HEK293T (cell line): ENCODE measurements at regions not wholly inside any gene's neighbourhood (a gene's known extent, or its start where the extent isn't known, plus 50 kb on each side); places are given as distances from the start of the nearest gene placed in this dataset.

Experiments used
- CTCF ChIA-PET: fragments of 350-600 bp; formaldehyde crosslinking; extraction: SDS; loops from one replicate; lab custom pipeline; 2021; ENCODE audit warnings: antibody characterized with exemption, inconsistent platforms; lab: Yijun Ruan, JAX
- POLR2A ChIA-PET: fragments of 350-600 bp; formaldehyde crosslinking; extraction: SDS; loops from one replicate; lab custom pipeline; 2020; ENCODE audit warnings: antibody characterized with exemption, inconsistent platforms; lab: Yijun Ruan, JAX
- DNase-seq: peaks from one replicate; pipeline ENCODE4 v3.0.0; 2012; ENCODE audit warnings: mixed read lengths; ENCODE audit errors: extremely low spot score
- ARNT ChIP-seq: fragments of 450-650 bp; IDR thresholded peaks from 2 replicates; pipeline ENCODE4 v1.6.1; 2017; ENCODE audit warnings: mild to moderate bottlenecking
- BHLHE40 ChIP-seq: fragments of 450-650 bp; IDR thresholded peaks from 2 replicates; pipeline ENCODE4 v1.6.1; 2016; ENCODE audit warnings: mild to moderate bottlenecking, moderate library complexity, borderline replicate concordance
- CTBP1 ChIP-seq: fragments of 450-650 bp; IDR thresholded peaks from 2 replicates; pipeline ENCODE4 v1.6.1; 2016; ENCODE audit warnings: borderline replicate concordance
- ELF4 ChIP-seq: fragments of 450-650 bp; IDR thresholded peaks from 2 replicates; pipeline ENCODE4 v1.6.1; 2017; ENCODE audit warnings: antibody characterized with exemption
- FOXA1 ChIP-seq: fragments of 450-650 bp; IDR thresholded peaks from 2 replicates; pipeline ENCODE4 v1.6.1; 2016; ENCODE audit warnings: mild to moderate bottlenecking
- FOXK2 ChIP-seq: fragments of 450-650 bp; IDR thresholded peaks from 2 replicates; pipeline ENCODE4 v1.6.1; 2016; ENCODE audit warnings: mild to moderate bottlenecking
- FOXM1 ChIP-seq: fragments of 450-650 bp; IDR thresholded peaks from 2 replicates; pipeline ENCODE4 v1.6.1; 2017; ENCODE audit warnings: mild to moderate bottlenecking, borderline replicate concordance
- HDGF ChIP-seq: fragments of 450-650 bp; IDR thresholded peaks from 2 replicates; pipeline ENCODE4 v1.6.1; 2017; ENCODE audit warnings: antibody characterized with exemption, borderline replicate concordance
- L3MBTL2 ChIP-seq: fragments of 450-650 bp; conservative IDR thresholded peaks from 2 replicates; pipeline ENCODE4 v1.6.1; 2016; ENCODE audit warnings: mild to moderate bottlenecking
- LEF1 ChIP-seq: fragments of 450-650 bp; IDR thresholded peaks from 2 replicates; pipeline ENCODE4 v1.6.1; 2017; ENCODE audit warnings: mild to moderate bottlenecking, borderline replicate concordance
- NFRKB ChIP-seq: fragments of 450-650 bp; IDR thresholded peaks from 2 replicates; pipeline ENCODE4 v1.6.1; 2016; ENCODE audit warnings: mild to moderate bottlenecking, moderate library complexity
- SP1 ChIP-seq: fragments of 450-650 bp; IDR thresholded peaks from 2 replicates; pipeline ENCODE4 v1.6.1; 2017
- SUZ12 ChIP-seq: fragments of 450-650 bp; IDR thresholded peaks from 2 replicates; pipeline ENCODE4 v1.6.1; 2016; ENCODE audit warnings: mild to moderate bottlenecking
- TARDBP ChIP-seq: fragments of 450-650 bp; IDR thresholded peaks from 2 replicates; pipeline ENCODE4 v1.6.1; 2016
- ZNF384 ChIP-seq: fragments of 450-650 bp; IDR thresholded peaks from 2 replicates; pipeline ENCODE4 v1.6.1; 2016
- TF ChIP-seq, protein P1 (sequence below): fragments of 450-650 bp; IDR thresholded peaks from 2 replicates; pipeline ENCODE4 v1.6.1; 2016

DNA sequence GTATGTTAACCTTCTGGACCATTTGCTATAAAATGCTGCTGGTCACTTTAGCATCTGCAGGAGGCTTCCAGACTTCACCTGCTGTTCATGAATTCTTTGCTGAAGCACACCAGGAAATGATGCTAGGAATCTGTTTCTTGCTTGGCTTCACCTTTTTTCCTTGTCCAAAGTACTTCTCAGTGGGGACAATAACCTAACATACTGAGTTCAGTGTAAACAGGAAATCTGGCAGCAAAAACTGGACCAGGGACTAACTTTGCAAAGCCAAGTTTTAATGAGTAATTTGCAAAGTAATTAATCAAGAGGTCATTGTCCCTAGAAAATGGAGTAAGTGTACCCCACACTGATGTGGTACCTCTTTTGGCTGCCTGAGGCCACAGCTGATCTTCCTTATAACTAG is 128.4 kb downstream of the RXFP2 start:
- DNase-seq = no peak
- POLR2A ChIA-PET = no interaction called here
- no peak for TF ChIP-seq ELF4
- TF ChIP-seq FOXA1 = no peak
- TF ChIP-seq FOXK2 = no peak
- TF ChIP-seq FOXM1 = no peak
- no peak for TF ChIP-seq ARNT
- no peak for TF ChIP-seq L3MBTL2
- TF ChIP-seq HDGF = no peak
- TF ChIP-seq BHLHE40 = no peak
- TF ChIP-seq LEF1 = no peak
- TF ChIP-seq TARDBP = no peak
- TF ChIP-seq ZNF384 = no peak
- no peak for TF ChIP-seq CTBP1
- TF ChIP-seq NFRKB = no peak
- TF ChIP-seq SP1 = no peak
- TF ChIP-seq SUZ12 = no peak
- TF ChIP-seq, protein P1, sequence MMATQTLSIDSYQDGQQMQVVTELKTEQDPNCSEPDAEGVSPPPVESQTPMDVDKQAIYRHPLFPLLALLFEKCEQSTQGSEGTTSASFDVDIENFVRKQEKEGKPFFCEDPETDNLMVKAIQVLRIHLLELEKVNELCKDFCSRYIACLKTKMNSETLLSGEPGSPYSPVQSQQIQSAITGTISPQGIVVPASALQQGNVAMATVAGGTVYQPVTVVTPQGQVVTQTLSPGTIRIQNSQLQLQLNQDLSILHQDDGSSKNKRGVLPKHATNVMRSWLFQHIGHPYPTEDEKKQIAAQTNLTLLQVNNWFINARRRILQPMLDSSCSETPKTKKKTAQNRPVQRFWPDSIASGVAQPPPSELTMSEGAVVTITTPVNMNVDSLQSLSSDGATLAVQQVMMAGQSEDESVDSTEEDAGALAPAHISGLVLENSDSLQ = no peak
- CTCF ChIA-PET = interaction anchor here (0.6 kb wide), 1 partner anchor 42 kb away, joined by 3 read pairs; no protein-coding TSS in a partner anchor

DNA sequence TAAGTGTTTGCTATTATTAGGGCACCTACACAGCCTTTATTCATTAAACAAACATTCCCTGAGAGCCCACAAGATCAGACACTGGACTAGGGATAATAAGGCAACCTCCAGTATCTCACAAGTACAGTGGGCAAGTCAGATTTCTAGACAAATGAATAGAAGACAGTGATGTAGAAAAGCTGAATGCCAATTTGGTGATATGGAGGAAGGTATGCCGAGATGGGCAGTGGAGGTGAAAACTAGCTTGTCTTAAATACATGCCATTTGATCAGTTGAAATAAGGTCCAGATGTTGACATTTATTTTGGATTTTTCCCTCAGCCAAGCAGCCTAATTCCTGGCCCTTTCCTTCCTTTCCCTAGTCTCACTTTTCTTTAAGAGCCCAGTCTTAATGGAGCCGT is 130.3 kb downstream of the RXFP2 start:
- TF ChIP-seq ELF4 (no peak), SP1 (no peak), HDGF (no peak), NFRKB (no peak)
- ChIA-PET CTCF (no interaction called here), POLR2A (no interaction called here)
- DNase-seq = no peak

DNA sequence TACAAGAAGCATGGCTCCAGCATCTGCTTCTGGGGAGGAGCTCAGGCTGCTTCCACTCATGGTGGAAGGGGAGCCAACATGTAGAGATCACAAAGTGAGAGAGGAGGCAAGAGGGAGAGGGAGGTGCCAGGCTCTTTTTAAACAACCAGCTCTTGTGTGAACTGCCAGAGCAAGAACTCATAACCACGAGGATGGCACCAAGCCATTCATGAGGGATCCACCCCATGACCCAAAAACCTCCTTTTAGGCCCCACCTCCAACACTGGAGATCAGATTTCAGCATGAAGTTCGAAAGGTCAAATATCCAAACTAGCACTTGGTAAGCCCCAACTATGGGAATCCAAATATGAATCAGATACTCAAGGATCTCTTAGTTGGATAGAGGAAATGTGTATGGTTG is 131.2 kb downstream of the RXFP2 start:
- ChIA-PET POLR2A (no interaction called here), CTCF (no interaction called here)
- DNase-seq = no peak
- TF ChIP-seq, protein P1 = no peak
- TF ChIP-seq CTBP1 (no peak), FOXK2 (no peak), TARDBP (no peak), ARNT (no peak), ELF4 (no peak), NFRKB (no peak), FOXM1 (no peak), ZNF384 (no peak), SP1 (no peak)

DNA sequence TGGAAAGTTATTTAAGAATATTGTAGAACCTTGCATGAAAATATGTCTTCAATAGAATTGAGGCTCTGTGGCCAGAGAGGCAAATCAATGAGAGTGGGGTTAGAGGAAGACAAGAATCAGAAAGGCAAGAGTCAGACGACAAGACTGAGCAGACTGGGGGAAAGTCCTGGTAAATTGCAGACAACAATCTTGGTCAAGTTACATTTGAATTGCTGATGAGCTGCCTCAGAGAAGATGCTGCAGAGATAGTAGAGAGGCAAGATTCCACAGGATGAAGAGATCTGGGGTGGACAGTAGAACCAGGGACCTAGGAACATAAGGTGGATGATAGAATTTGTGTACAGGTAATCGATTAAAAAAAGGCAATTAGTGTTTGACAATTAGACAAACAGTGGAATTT is 133.8 kb downstream of the RXFP2 start:
- POLR2A ChIA-PET = no interaction called here
- no peak for TF ChIP-seq CTBP1
- TF ChIP-seq FOXA1 = no peak
- TF ChIP-seq FOXM1 = no peak
- no peak for TF ChIP-seq HDGF
- no peak for TF ChIP-seq ARNT
- no peak for DNase-seq
- CTCF ChIA-PET = no interaction called here

DNA sequence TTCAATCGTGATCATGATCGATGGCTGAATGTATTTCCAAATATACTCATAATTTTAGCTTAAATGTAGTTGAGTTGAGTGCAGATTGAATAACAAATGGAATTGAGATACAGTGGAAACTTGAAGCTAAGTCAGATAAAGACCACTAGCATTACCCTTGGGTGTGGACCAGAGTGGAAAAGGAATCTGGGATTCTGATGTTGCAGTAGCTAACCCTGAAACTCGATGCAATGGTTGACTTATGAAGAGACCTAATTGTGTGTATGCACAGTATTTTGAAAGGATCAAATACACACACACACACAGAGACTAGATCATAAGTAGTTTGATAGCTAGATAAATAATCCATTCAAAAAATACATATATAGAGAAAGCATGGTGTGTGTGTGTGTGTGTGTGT is 135.8 kb downstream of the RXFP2 start:
- ChIA-PET CTCF (no interaction called here), POLR2A (no interaction called here)
- TF ChIP-seq LEF1 = no peak
- TF ChIP-seq FOXM1 = no peak
- TF ChIP-seq ELF4 = no peak
- TF ChIP-seq SUZ12 = no peak
- no peak for TF ChIP-seq FOXA1
- no peak for TF ChIP-seq CTBP1
- no peak for TF ChIP-seq FOXK2
- TF ChIP-seq TARDBP = no peak
- no peak for TF ChIP-seq HDGF
- TF ChIP-seq BHLHE40 = no peak
- TF ChIP-seq NFRKB = no peak
- TF ChIP-seq L3MBTL2 = no peak
- TF ChIP-seq, protein P1 = no peak
- no peak for TF ChIP-seq ARNT
- TF ChIP-seq ZNF384 = no peak
- TF ChIP-seq SP1 = no peak
- no peak for DNase-seq

DNA sequence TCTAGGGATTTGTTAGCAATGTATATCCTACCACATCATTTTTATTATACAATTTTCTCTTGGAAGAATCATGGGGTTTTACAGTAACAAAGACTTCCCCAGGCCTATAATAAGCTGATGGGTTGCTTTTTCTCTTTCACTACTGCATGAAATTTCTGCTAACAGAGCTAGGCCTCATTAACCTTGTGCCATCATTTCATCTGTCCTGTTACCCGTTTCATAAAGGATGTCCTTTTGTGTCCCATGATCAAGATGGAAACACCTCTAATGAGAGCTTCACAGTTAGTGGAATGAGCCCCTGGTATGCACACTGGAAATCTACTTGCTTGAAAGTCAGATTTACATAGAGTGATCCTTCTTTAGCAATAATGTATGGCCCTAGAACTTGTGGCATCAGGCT is 138.7 kb downstream of the RXFP2 start:
- no peak for DNase-seq
- TF ChIP-seq L3MBTL2 (no peak), LEF1 (no peak), SUZ12 (no peak), ARNT (no peak), BHLHE40 (no peak), ELF4 (no peak), NFRKB (no peak), SP1 (no peak), HDGF (no peak), FOXK2 (no peak), TARDBP (no peak), FOXA1 (no peak), FOXM1 (no peak), CTBP1 (no peak), ZNF384 (no peak)
- TF ChIP-seq, protein P1 = no peak
- ChIA-PET POLR2A (interaction anchor here (0.8 kb wide), 1 partner anchor 19 kb away, joined by 3 read pairs; no protein-coding TSS in a partner anchor), CTCF (no interaction called here)
